NCI-H748 (cell line): ENCODE measurements at regions not wholly inside any gene's neighbourhood (a gene's known extent, or its start where the extent isn't known, plus 50 kb on each side); places are given as distances from the start of the nearest gene placed in this dataset.

Experiments used
- DNase-seq: peaks from one replicate; lab custom pipeline; 2025; ENCODE audit not compliant: unreplicated experiment; lab: John Stamatoyannopoulos, UW

DNA sequence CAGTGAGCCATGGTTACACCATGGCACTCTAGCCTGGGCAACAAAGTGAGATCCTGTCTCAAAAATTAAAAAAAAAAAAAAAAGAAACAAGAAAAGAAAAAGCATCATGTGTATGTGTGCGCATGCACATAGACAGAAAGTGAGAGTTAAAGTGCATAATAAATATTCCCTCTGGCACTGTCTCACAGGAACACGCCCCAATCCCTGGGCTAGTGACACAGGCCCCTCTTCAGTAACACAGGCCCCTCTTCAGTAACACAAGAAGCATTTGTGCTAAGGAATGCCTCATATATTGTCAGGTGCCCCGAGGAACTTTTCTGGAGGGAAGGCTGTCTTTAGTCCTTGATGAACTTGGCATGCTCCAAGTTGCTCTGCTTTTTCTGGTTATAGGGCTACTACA lies 57.5 kb downstream of the RPL27A start:
- no peak for DNase-seq

DNA sequence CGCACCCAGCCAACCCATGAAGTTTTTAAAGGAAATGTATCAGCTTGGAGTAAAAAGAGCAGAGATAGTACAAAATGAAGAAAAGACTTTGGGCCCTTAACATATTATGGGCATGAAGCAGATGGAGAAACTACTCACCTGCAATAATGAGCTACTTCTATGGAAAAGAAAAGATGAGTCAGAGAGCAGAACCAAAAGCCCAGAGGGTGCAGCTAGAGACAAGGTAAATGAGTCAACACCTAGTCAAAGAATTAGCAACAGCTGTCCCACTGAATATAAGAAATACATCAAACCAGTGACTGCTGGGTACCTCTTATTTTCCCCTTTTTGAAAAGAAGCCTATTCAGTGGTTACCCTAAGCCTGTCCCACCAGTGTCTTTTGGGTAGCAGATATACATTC lies 61.8 kb downstream of the RPL27A start:
- no peak for DNase-seq

DNA sequence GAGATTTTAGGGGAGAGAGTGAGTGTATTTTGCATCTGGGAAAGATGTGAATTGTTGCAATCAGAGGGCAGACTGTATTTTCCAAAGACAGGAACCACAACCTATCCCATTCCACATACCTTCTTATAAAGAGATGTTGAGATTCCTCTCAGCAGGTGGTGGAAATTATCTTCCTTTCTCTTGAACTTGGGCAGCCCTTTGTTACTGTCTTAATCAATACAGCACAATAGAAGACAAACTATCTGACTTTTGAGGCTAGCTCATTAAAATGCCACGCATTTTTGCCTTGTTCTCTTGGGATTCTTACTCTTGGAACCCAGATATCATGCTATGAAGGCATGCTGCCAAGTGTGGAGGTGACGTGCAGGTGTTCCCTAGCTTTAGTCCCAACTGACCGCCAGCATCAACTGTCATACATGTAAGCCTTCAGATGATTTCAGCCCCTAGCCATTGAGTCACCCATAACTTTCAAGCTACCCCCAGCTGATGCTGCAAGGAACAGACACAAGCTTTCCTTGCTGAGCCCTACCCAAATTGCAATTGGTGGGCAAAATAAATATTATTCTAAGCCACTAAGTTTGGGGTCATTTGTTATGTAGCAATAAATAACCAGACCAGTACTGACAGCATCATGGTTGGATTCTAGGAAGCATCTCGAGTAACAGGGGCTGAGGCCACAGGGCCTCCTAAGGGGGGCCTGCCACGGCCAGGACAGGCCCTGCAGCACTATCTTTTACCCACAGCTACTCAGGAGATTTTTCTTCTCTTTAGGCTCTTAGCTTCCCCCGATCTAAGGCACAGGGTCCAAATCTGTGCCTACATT lies 63.0 kb downstream of the RPL27A start:
- DNase-seq: no peak

DNA sequence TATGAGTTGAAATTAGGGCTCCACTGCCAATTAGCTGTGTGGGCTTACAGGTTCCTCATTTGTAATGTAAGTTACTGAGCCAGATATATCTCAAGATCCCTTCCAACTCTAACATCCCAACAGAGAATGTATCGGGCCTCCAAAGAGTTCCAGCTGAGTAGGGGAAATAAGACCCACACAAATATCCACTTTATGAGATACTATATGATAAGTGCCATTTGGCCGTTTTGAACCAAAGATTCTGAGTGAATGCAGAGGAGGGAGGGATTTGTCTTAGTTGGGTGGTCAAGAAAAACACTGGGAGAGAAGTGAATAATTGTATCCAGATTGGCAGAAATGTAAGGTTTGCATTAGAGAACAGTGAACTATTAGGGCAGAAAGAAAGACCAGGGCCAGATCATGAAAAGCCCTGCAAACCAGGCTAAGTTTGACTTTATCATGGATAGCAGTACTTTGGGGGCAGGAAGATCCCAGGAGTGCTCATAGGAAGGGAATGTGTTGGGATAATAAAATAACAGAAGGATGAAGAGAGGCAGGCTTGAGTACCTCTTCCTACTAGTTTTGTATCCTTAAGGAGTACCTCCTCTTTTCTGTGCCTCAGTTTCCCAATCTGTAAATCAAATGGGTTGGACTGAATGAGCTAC lies 63.9 kb downstream of the RPL27A start:
- no peak for DNase-seq

DNA sequence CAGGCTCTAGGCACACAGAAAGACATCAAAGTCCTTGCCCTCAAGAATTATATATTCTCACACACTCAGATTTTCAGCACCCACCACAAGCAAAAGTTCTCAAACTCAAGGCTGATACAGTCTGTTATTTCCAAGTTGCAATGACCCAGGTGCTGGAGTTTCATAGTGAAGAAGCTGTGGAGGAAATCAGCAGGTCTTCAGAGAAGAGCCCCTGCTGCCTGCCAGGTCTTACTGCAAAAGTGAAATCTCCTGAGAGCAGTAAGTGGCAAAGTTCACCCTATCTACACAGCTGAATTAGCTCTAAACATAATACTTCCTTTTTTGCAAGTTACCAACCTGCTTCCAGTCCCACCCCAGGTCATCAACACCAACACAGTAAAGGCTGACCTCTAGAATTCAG lies 64.6 kb downstream of the RPL27A start:
- no peak for DNase-seq

DNA sequence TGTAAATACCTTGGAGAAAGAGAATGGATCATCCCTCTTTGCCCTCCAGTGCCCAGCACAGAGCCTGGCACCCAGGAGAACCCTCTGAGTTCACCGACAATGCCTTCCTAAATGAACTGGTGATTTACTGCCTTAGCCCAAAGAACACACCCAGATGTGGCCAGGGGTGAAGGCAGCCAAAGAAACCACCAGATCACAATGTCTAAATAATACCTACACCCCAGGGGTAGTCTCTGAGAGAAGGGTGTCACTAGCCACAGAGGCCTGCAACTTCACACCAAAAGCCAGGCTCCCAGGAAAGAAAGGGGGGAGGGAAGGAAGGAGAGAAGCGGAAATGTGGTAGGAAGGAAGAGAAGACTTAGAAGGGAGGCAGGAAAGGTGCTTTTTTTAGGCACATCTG lies 65.7 kb downstream of the RPL27A start:
- no peak for DNase-seq

DNA sequence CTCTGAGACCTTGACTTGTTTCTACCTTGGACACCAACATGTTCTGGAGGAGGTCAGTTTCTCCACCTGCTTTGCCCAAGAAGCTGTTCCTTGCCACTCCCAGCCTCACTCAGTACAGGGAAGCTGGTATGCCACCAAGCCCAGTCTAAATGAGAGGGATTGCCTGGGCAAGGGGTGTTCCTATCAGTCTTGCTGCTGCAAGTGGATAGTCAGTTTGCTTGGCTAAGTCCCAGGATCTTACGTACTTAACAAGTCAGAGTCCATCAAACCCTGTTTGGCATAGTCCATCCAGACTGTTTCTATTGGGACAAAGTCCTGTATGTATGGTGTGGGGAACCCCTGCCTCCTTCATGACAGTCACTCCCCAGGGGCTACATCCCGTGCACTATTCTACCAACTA lies 66.6 kb downstream of the RPL27A start:
- DNase-seq: no peak

DNA sequence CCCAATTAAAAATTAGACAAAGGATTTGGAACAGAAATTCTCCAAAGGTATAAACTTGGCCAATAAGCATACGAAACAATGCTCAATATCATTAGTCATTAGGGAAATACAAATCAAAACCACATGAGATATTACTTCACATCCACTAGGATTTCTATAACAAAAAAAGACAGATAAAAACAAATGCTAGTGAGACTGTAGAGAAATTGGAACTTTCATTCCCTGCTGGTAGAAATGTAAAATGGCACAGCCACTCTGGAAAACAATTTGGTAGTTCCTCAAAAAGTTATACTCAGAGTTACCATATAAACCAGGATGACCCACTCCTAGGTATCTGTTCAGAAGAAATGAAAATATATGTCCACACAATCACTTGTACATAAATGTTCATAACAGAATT lies 71.6 kb downstream of the RPL27A start:
- no peak for DNase-seq

DNA sequence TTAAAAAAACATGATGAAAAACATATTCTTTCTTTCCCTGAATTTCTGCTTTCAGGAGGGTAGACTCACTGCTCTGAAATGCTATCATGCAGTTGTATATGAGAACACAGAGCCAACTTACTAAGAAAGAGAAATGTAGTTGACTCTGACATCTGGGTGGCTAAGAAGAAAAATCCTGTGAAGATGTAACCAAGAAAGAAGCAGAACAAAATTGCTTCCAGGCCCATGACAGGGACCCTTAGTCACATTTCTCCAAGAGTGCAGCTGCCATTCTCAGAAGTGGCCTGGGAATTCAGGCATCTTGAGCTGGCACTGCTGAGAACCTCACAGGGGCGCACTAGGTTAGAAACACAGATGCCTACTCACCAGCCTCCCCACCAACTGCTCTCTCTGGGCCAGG lies 73.6 kb downstream of the RPL27A start:
- DNase-seq: no peak

DNA sequence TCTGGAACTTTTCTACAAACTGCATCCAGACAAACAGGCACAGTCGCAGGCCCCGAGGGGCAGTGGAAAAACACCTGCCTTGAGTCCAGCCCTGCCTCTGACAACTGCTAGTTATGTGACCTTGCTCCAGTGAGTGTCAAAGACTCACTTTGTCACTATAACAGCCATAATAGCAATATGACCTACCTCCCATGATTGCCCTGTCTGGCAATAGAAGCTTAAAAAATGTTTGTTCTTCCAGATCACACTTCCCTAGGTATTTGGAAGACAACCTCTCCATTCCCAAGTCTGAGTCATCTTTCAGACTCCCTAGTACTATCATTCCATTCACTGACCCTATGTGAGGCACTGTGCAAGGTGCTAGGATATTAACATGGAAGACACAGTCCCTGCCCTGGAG lies 74.5 kb downstream of the RPL27A start:
- no peak for DNase-seq

DNA sequence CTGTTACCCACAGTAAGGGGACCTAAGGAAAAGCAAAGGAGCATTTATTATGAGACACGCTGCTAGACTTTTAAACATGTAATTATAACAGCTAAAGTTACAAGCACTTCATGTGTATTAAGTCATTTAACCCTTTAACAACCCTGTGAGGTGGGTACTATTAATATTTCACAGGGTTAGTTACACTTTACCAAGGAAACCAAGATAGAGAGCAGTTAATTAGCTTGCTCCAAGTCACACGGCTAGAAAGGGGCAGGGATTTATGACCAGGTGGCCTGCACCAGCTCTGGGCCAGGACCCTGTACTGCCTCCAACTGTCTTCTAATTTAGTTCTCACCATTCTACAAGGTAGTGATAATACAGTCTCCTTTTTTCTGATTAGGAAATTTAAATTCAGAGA lies 74.9 kb downstream of the RPL27A start:
- no peak for DNase-seq

DNA sequence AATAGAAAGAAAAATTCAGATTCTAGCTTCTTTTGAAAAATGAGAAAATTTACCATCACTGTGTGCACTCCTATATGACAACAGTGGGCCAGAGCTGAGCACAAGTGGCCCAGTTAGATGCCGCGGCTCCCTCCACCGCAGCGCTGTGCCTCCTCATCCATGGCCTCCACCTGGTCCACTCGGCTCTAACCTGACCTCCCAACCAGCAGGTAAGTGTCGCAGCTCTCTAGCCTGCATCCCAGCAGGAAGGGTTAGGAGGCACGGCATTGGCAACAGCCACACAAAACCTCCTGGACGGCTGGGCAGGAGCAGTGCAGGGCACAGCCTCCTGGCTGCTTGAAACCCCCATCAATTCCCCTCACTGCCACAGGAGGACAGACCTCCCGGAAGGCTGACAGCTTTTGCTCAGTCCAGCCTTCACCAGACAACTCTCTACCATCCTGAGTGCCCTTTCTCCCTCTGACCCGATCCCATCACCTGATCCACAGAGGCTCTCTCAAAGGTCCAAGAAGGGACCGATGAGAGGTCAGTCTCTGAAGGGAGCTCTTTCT lies 76.1 kb downstream of the RPL27A start:
- no peak for DNase-seq

DNA sequence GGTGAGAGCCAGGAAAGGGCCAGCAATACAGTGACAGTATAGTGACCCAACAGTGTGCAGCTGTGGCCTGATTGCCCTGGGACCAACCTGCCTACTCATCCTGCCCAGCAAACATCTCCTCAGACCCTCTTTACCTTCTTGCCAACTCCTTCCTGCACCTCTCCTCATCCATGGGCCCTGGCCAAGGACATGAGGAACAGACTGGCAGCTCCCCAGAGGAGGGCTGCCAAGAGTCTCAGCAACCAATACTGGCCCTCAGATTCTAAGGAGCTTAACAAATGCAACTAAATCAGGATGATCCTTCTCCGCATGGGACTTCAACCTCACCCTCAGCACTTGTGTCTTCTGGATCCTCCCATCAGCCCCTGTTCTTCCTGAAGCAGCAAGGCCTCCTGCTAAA lies 77.0 kb downstream of the RPL27A start:
- DNase-seq: no peak

DNA sequence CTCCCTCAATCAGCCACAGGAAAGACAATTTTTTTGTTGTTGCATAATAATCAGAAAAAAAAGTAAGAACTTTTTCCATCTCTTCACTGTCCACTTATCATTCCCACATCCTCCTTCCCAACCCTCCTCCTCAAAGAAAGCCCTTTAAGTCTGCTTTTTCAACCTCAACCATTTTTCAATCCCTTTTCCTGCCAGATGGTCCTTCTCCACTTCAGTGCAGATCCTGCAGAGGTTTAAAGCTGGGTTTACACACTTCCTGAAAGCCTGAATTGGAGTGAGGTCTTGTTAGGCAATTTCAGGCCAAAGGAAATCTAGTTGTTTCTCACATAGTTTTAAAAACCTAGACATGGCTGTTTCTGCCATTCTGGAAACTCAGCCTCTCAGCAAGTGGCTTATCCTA lies 78.3 kb downstream of the RPL27A start:
- no peak for DNase-seq

DNA sequence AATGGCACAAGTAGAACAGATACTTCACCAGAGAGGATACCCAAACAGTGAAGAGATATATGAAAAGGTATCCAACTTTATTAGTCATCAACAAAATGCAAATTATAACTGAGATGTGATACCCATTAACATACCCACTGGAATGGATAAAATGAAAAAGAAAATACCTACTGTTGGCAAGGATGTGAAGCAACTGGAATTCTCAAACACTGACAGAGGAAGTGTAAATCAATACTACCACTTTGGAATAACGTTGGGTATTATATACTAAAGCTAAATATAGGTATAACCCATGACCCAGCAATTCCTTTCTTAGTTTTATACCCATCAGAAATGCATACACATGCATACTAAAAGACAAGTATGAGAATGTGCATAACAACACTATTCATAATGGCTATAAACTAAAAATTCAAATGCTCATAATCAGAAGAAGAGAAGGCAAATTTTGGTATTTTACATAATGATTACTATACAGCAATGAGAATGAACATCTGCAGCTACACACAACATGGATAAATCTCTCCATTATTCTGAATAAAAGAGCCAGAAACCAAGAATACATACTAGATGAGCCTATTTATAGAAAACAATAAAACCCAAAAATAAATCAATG lies 80.6 kb downstream of the RPL27A start:
- no peak for DNase-seq

DNA sequence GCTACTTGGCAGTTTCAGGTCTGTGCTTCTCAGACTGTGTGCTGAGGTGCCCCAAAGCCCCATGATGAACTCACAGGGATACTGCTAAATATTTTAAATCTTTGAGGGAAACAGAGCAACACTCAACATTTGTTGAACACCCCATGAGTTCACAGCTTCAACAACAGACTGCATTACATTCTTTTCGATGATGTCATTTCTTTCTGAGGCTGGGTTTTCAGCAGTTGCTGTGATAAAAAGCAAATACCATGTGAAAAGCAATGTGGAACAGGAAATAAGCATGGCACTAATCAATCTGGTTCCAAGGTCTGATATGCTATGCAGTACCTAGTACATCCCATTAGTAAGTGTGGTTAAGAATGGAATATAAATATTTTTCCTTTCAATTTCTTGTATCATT lies 82.7 kb downstream of the RPL27A start:
- DNase-seq: no peak

DNA sequence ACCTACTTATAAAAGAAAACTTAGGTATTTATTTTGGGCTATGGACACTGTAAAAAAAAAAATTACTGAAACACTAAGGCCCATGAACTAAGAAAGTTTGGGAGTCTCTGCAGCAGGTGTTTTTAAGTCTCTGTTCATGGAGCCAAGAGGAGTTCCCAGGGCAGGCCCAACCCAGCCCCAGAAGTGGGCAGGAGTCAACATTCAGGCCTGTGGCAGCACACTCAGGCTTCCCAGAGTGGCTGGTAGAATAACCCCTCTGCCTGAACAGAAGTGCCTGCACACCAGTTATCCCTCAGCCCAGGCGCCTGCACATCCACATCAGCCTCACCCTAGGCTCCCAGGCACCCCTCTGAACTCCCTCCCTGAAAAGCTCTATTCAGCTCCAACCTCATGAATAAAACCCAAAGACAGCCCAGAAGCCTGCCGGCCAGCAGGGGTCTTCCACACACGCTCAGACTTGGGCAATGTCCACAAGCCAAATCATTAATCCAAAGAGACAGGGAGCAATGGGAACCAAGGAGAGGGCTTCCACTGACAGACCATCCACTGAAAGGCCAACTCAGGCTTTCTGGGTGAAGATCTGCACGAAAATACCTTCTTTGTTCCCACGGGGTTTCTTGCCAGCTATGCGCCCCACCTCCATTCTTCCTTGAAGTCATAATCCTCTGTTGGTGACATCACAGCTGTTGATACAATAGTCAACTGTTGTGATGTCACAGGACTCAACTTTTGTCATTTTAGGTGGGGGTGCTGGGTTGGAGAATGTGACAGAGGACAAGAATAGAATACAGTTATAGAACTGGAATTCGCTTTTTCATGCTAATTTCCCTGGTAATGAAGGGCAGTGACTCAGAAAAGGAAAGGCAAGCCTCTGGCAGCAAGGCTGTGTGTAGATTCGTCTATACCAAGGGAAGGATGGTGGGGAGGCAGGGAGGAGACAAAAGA lies 83.7 kb downstream of the RPL27A start:
- no peak for DNase-seq

DNA sequence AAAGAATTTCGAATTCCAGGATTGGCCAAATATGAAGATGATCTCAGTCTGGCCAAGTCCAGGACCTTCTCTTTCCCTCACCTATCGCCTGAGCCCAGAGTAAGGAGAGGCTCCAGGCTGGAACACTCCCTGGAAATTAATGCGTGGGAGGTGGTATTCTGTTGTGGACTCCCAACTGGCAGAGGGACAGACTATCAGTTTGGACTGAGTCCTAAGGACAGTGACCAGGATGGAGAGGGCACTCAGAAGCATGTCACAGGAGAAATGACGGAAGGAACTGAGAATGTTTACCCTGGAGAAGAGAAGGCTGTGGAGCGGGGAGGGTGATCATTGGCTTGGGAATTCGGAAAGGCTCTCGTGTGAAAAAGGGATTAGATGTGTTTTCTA lies 84.4 kb downstream of the RPL27A start:
- no peak for DNase-seq

DNA sequence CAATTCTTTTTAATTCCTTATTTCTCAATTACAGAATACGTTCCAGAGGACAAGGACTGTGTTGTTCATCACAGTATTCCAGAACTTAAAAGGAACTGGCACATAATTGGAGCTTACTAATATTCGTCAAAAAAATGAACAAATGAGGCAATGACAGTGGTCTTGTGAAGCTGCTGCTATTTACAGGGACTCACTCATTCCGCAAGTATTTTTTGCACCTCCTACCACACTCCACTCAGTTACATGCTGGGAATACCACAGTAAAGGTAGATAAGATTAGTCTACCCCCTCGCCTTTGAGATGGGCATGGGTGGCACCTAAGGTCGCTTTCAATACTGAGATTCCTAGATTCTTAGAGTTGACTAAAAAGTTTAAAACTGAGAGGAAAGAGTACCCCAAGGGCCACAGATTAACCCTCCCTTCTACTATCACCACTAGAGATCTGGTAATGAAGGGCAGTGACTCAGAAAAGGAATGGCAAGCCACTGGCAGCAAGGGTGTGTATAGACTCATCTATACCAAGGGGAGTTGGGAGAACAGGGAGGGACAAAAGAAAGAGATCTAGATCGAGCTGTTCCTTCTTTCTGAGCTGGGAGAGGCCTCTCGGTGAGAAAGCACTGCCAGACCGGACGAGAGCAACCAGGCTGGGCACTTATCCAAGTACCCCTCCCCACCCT lies 85.0 kb downstream of the RPL27A start:
- no peak for DNase-seq

DNA sequence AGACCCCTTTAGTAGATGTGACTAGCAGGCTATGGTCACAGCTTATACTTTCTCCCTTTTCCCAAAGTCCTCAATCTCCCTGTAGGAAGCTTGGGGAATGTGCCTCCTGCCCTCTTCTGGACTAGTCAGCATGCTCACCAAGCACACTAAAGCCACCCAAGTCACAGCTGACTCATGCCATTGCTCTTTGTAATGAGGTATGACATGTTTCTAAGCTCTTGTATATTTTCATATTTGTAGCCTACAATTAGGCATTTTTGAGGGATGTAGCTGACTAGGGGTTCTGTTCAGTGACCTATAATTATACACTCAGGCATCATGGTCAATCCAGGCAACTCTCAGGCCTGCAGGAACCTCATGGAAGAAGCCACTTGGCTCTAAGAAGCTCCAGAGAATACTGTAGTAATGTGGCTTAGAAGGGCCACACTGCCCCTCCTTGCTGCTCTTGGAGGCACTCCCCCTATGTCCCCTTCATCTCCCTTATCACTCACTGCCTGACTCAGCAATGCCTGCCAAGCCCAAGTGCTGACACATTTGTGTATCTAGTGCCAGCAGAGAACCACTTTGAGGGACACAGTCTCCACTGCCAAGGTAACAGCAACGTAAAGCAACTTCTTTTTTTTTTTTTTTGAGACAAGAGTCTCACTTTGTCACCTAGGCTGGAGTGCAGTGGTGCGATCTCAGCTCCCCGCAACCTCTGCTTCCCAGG lies 86.2 kb downstream of the RPL27A start:
- DNase-seq: no peak
